LNCaP clone FGC (cell line): ENCODE measurements at regions not wholly inside any gene's neighbourhood (a gene's known extent, or its start where the extent isn't known, plus 50 kb on each side); places are given as distances from the start of the nearest gene placed in this dataset.

Experiments used
- DNase-seq: peaks from one replicate; pipeline ENCODE4 v3.0.0-alpha.2; 2011; ENCODE audit warnings: low read depth
- H3K4me3 ChIP-seq: 2 replicates; pipeline ENCODE4 v1.5.1; 2011; ENCODE audit warnings: mild to moderate bottlenecking, low read depth, low read length, control low read depth
- TF ChIP-seq, protein P1 (sequence below): IDR thresholded peaks from 2 replicates; pipeline ENCODE4 v1.5.1; 2012; ENCODE audit warnings: mild to moderate bottlenecking; ENCODE audit not compliant: control insufficient read depth, insufficient read depth; ENCODE audit errors: extremely low read depth

DNA sequence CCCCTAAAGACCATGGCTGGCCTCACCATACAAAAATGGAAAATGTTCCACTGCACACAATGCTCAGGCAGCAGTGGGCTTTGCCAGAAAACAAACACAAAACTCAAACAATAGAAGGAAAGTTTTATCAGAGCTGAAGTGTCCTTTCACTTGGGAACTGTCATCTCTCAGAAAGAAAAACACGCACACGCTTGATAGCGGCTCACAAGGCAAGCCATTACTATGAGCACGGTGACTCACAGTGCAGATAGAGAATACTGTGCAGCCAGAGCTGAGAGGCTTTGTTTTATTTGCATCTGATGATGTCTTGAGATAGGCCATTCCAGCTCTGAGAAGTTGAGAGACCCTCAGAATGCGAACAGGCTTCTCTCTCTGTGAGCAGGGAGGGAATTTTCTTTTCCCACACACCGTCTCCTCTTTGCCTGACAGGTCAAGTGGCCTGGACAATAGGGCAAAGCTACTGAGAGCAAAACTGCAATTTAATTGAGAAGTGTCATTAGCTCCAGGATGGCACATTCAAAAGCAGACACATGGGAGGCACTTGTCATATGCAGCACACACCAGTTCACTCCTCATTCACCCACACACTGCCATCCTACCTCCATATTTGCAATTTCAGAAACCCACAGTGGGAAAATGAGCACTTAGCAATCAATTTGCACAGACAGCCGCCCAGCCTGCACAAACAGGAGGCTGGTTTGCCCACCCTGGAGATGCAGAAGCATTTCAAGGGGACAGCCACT, 236.6 kb downstream of the SS18 start:
- DNase-seq, result no peak
- TF ChIP-seq, protein P1, sequence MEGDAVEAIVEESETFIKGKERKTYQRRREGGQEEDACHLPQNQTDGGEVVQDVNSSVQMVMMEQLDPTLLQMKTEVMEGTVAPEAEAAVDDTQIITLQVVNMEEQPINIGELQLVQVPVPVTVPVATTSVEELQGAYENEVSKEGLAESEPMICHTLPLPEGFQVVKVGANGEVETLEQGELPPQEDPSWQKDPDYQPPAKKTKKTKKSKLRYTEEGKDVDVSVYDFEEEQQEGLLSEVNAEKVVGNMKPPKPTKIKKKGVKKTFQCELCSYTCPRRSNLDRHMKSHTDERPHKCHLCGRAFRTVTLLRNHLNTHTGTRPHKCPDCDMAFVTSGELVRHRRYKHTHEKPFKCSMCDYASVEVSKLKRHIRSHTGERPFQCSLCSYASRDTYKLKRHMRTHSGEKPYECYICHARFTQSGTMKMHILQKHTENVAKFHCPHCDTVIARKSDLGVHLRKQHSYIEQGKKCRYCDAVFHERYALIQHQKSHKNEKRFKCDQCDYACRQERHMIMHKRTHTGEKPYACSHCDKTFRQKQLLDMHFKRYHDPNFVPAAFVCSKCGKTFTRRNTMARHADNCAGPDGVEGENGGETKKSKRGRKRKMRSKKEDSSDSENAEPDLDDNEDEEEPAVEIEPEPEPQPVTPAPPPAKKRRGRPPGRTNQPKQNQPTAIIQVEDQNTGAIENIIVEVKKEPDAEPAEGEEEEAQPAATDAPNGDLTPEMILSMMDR, result no peak
- no peak overlapping the region for H3K4me3 ChIP-seq

DNA sequence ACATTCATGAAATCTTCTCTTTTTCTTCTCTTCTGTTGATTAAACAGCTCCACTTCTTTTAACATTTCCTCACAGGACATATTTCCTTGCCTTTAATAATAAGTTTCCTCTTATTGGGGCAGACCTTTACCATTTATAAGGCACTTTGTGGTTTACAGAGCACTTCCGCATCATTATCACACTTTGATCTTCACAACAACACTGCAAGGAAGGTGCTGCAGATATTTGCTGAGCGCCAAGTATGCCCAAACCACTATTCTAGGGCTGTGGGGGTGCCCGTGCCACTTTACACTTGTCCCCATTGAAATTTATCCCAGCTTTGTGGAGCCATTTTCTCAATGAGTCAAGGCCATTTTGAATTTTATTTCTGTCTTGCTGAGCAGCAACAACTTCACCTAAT, 246.6 kb downstream of the SS18 start:
- DNase-seq, result no peak
- TF ChIP-seq, protein P1, result no peak
- H3K4me3 ChIP-seq, result no peak overlapping the region

DNA sequence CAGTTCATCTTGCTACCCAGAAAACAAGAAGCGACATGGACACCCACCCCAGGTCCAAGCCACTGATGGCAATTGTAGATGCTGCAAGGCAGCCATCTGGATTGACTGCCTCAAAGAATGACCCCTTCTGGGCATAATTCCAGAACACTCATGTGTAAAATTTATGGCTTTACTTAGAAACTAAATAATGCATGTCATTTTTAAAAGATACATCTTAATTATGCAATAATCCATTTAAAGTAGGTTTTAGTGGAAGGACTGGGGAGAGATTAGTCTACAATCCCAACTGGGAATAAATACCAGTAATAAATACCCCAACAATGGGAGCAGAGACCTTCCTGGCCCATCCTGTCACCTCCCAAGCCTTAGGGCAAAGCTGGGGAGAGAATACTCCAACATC, 247.7 kb downstream of the SS18 start:
- DNase-seq, result no peak
- no peak overlapping the region for H3K4me3 ChIP-seq
- TF ChIP-seq, protein P1, result no peak

DNA sequence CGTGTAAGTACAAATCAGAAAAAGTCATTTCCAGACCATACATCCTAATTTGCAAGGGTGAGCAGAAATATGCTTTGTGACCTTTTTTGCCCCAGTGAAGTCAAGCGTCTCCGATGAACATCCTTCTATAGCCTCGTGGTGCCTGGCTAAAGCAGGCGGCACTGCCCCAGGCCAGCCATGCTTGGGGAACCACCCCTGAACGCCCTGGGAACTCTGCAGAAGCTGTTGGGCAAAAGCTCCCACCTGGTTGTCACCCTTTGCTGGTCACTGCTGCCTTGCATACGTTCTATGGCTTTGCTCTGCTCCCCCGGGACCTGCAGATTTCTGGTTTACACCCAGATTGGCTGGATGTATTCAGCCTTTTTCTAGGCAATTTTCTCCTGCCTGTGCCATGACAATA, 256.4 kb downstream of the SS18 start:
- TF ChIP-seq, protein P1, result no peak
- no peak for DNase-seq
- no peak overlapping the region for H3K4me3 ChIP-seq

GRCh38 chr18:25832001-25832604, 258.3 kb downstream of the SS18 start:
- DNase-seq, result no peak
- TF ChIP-seq, protein P1, result peak; percentile 78
- no peak overlapping the region for H3K4me3 ChIP-seq

GRCh38 chr18:25831301-25831701, 259.1 kb downstream of the SS18 start:
- no peak for DNase-seq
- H3K4me3 ChIP-seq, result no peak overlapping the region
- TF ChIP-seq, protein P1, result no peak
